A549 (cell line): ENCODE measurements at regions not wholly inside any gene's neighbourhood (a gene's known extent, or its start where the extent isn't known, plus 50 kb on each side); places are given as distances from the start of the nearest gene placed in this dataset.

Experiments used
- ATAC-seq, 2 experiments: fragments of 200-7000 bp in 1 of 2; fragments of >200 bp in 1 of 2; cut with Nextera tagmentation in 1 of 2; cut with Tn5 transposase in 1 of 2; 3 replicates each; pipeline versions ENCODE4 v1.8.0 to v1.9.1; 2018 to 2020; ENCODE audit warnings: mild to moderate bottlenecking in 1 of 2, moderate library complexity in 1 of 2
- CTCF ChIA-PET: fragments of 300-600 bp; sonication (Branson Sonifier 250); formaldehyde crosslinking; extraction: SDS; loops from one replicate; lab custom pipeline; 2021; ENCODE audit warnings: antibody characterized with exemption, inconsistent platforms; lab: Yijun Ruan, JAX
- POLR2A ChIA-PET: fragments of 350-600 bp; formaldehyde crosslinking; extraction: SDS; loops from one replicate; lab custom pipeline; 2021; ENCODE audit warnings: antibody characterized with exemption, inconsistent platforms; lab: Yijun Ruan, JAX
- DNase-seq, 2 experiments: peaks; one replicate each; pipeline versions ENCODE4 v3.0.0 to v3.0.0-alpha.2; 2011 to 2016; ENCODE audit warnings: low read depth in 1 of 2, low spot score in 1 of 2
- FAIRE-seq: peaks from 2 replicates; lab custom pipeline; 2011; peaks lifted over from hg19 to GRCh38; lab: Jason Lieb, UNC
- H3K27ac ChIP-seq, 2 experiments: fragments of >200 bp; sonication (Bioruptor Twin); formaldehyde crosslinking; 3 replicates each; pipeline ENCODE4 v1.5.1; 2016 to 2017
- H3K4me1 ChIP-seq: fragments of >200 bp; sonication (Bioruptor Twin); formaldehyde crosslinking; 3 replicates; pipeline ENCODE4 v1.6.1; 2016
- H3K4me2 ChIP-seq: fragments of >200 bp; sonication (Bioruptor Twin); formaldehyde crosslinking; 3 replicates; pipeline ENCODE4 v1.6.1; 2016
- H3K4me3 ChIP-seq: fragments of >200 bp; sonication (Bioruptor Twin); formaldehyde crosslinking; 3 replicates; pipeline ENCODE4 v1.5.1; 2016
- H3K9me3 ChIP-seq: fragments of >200 bp; sonication (Bioruptor Twin); formaldehyde crosslinking; 3 replicates; pipeline ENCODE4 v1.6.1; 2016
- BHLHE40 ChIP-seq: IDR thresholded peaks from 2 replicates; pipeline ENCODE4 v1.6.1; 2012; ENCODE audit warnings: low read depth, low read length, inconsistent platforms
- CHD4 ChIP-seq: fragments of 200-600 bp; sonication (generic); IDR thresholded peaks from 2 replicates; pipeline ENCODE4 v1.6.1; 2016; ENCODE audit warnings: antibody characterized with exemption, mild to moderate bottlenecking, borderline replicate concordance
- CTCF ChIP-seq: fragments of >200 bp; sonication (Bioruptor Twin); formaldehyde crosslinking; IDR thresholded peaks from 3 replicates; pipeline ENCODE4 v1.5.1; 2016
- ESRRA ChIP-seq: fragments of 150-350 bp; IDR thresholded peaks from 2 replicates; pipeline ENCODE4 v1.6.1; 2014; ENCODE audit warnings: mild to moderate bottlenecking, low read length, borderline replicate concordance
- GATA3 ChIP-seq: IDR thresholded peaks from 2 replicates; pipeline ENCODE4 v1.6.1; 2012; ENCODE audit warnings: borderline replicate concordance
- HOXA7 ChIP-seq: fragments of 250-450 bp; sonication (Bioruptor Pico); IDR thresholded peaks from 2 replicates; pipeline ENCODE4 v1.5.0; 2020; ENCODE audit warnings: mild to moderate bottlenecking, moderate library complexity
- HOXB13 ChIP-seq: fragments of 250-450 bp; sonication (Bioruptor Pico); IDR thresholded peaks from 2 replicates; pipeline ENCODE4 v1.5.0; 2020; ENCODE audit warnings: low read depth, mild to moderate bottlenecking, moderate library complexity
- JUNB ChIP-seq: fragments of >200 bp; sonication (Bioruptor Twin); formaldehyde crosslinking; IDR thresholded peaks from 2 replicates; pipeline ENCODE4 v1.6.1; 2016
- KDM1A ChIP-seq: fragments of 200-600 bp; sonication (generic); IDR thresholded peaks from 2 replicates; pipeline ENCODE4 v1.6.1; 2016; ENCODE audit warnings: low read depth, mild to moderate bottlenecking
- MAFK ChIP-seq: fragments of 450-650 bp; IDR thresholded peaks from 2 replicates; pipeline ENCODE4 v1.6.1; 2014; ENCODE audit not compliant: partially characterized antibody
- MAX ChIP-seq: IDR thresholded peaks from 2 replicates; pipeline ENCODE4 v1.6.1; 2012
- MAZ ChIP-seq: fragments of 150-350 bp; IDR thresholded peaks from 2 replicates; pipeline ENCODE4 v1.6.1; 2014; ENCODE audit warnings: antibody characterized with exemption, low read depth, low read length, borderline replicate concordance
- NFE2L2 ChIP-seq: fragments of 150-350 bp; conservative IDR thresholded peaks from 2 replicates; pipeline ENCODE4 v1.6.1; 2014; ENCODE audit warnings: low read length
- POLR2AphosphoS2 ChIP-seq: conservative IDR thresholded peaks from 2 replicates; pipeline ENCODE4 v1.6.1; 2012; ENCODE audit warnings: low read length, improper control_type of control experiment, inconsistent platforms
- RARB ChIP-seq: fragments of 250-450 bp; sonication (Bioruptor Pico); IDR thresholded peaks from 2 replicates; pipeline ENCODE4 v1.8.0; 2021; ENCODE audit warnings: mild to moderate bottlenecking, moderate library complexity
- RCOR1 ChIP-seq: fragments of 150-350 bp; IDR thresholded peaks from 2 replicates; pipeline ENCODE4 v1.6.1; 2014; ENCODE audit warnings: antibody characterized with exemption, low read length, low read depth
- RFX5 ChIP-seq: fragments of 450-650 bp; IDR thresholded peaks from 2 replicates; pipeline ENCODE4 v1.7.1; 2014; ENCODE audit warnings: antibody characterized with exemption, mild to moderate bottlenecking, moderate library complexity
- TP53 ChIP-seq: fragments of 250-450 bp; sonication (Bioruptor Pico); IDR thresholded peaks from 2 replicates; pipeline ENCODE4 v1.5.0; 2021; ENCODE audit warnings: mild to moderate bottlenecking, moderate library complexity
- ZFP36 ChIP-seq: fragments of 450-650 bp; IDR thresholded peaks from 2 replicates; pipeline ENCODE4 v1.6.1; 2014; ENCODE audit warnings: borderline replicate concordance; ENCODE audit not compliant: partially characterized antibody
- ZNF302 ChIP-seq: fragments of 250-450 bp; sonication (Bioruptor Pico); IDR thresholded peaks from 2 replicates; pipeline ENCODE4 v1.9.0; 2021; ENCODE audit warnings: inconsistent platforms, mild to moderate bottlenecking, moderate library complexity
- ZSCAN20 ChIP-seq: fragments of 250-450 bp; sonication (Bioruptor Pico); IDR thresholded peaks from 2 replicates; pipeline ENCODE4 v1.8.0; 2022; ENCODE audit warnings: mild to moderate bottlenecking, moderate library complexity
- WGBS: methylation state at CpG from one replicate; pipeline ENCODE4 v1.1.6; 2017; ENCODE audit errors: missing lambda C conversion rate; 5-methylcytosine and 5-hydroxymethylcytosine counted together
- TF ChIP-seq, protein P1 (sequence below): fragments of >200 bp; sonication (Bioruptor Twin); formaldehyde crosslinking; IDR thresholded peaks from 2 replicates; pipeline ENCODE4 v1.6.1; 2016
- TF ChIP-seq, protein P2 (sequence below): fragments of 250-450 bp; sonication (Bioruptor Pico); IDR thresholded peaks from 2 replicates; pipeline ENCODE4 v1.5.0; 2021; ENCODE audit warnings: mild to moderate bottlenecking, moderate library complexity, borderline replicate concordance
- TF ChIP-seq, protein P3 (sequence below): fragments of 450-650 bp; IDR thresholded peaks from 2 replicates; pipeline ENCODE4 v1.6.1; 2014; ENCODE audit warnings: antibody characterized with exemption

DNA sequence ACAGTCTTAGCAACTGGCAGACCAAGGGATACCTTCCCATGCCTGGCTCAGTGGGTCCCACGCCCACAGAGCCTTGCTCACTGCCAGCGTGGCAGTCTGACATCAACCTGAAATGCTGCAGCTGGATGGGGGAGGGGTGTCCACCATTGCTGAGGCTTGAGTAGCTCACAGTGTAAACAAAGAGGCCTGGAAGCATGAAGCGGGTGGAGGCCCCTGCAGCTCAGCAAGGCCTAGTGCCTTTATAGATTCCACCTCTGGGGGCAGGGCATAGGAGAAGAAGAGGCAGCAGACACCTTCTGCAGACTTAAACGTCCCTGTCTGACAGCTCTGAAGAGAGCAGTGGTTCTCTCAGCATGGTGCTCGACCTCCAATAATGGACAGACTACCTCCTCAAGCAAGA is 263.2 kb downstream of the KIF2B start:
- no peak overlapping the region for H3K4me3 ChIP-seq
- TF ChIP-seq HOXA7 (CRISPR knock-in tag) (no peak), ZNF302 (CRISPR knock-in tag) (no peak), RFX5 (no peak)
- TF ChIP-seq, all 56 proteins: peak for 0
- CTCF ChIA-PET, result no interaction called here
- WGBS, result 0% methylated on average over 5 of the region's 5 CpGs
- ATAC-seq (no peak), FAIRE-seq (no peak), DNase-seq (no peak)
- Histone ChIP-seq H3K27ac (no peak overlapping the region), H3K4me2 (no peak overlapping the region), H3K4me1 (no peaks in the 10 kb centered on the region), H3K9me3 (peaks cover 14% of the 10 kb centered on the region)
- POLR2A ChIA-PET, result no interaction called here

GRCh38 chr17:54096216-54096615 is 273.5 kb downstream of the KIF2B start:
- H3K4me3 ChIP-seq, result no peak overlapping the region
- FAIRE-seq, result no peak
- POLR2A ChIA-PET, result no interaction called here
- DNase-seq, result no peak
- no peaks in the 10 kb centered on the region for H3K9me3 ChIP-seq
- no peak for ATAC-seq
- H3K27ac ChIP-seq, result no peak overlapping the region
- no peaks in the 10 kb centered on the region for H3K4me1 ChIP-seq
- TF ChIP-seq, protein P1, sequence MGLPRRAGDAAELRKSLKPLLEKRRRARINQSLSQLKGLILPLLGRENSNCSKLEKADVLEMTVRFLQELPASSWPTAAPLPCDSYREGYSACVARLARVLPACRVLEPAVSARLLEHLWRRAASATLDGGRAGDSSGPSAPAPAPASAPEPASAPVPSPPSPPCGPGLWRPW, result no peak
- TF ChIP-seq HOXB13 (CRISPR knock-in tag) (no peak), CTCF (no peak), NFE2L2 (no peak), ZSCAN20 (CRISPR knock-in tag) (no peak), TP53 (CRISPR knock-in tag) (no peak), RCOR1 (no peak), RARB (CRISPR knock-in tag) (no peak), ZFP36 (no peak), ZNF302 (CRISPR knock-in tag) (no peak), GATA3 (no peak), MAX (no peak), MAZ (no peak), CHD4 (no peak), MAFK (no peak), BHLHE40 (no peak)
- TF ChIP-seq, protein P2, sequence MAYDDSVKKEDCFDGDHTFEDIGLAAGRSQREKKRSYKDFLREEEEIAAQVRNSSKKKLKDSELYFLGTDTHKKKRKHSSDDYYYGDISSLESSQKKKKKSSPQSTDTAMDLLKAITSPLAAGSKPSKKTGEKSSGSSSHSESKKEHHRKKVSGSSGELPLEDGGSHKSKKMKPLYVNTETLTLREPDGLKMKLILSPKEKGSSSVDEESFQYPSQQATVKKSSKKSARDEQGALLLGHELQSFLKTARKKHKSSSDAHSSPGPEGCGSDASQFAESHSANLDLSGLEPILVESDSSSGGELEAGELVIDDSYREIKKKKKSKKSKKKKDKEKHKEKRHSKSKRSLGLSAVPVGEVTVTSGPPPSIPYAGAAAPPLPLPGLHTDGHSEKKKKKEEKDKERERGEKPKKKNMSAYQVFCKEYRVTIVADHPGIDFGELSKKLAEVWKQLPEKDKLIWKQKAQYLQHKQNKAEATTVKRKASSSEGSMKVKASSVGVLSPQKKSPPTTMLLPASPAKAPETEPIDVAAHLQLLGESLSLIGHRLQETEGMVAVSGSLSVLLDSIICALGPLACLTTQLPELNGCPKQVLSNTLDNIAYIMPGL (CRISPR knock-in tag), result no peak
- TF ChIP-seq, all 56 proteins: peak for 0
- CTCF ChIA-PET, result no interaction called here
- no peak overlapping the region for H3K4me2 ChIP-seq

DNA sequence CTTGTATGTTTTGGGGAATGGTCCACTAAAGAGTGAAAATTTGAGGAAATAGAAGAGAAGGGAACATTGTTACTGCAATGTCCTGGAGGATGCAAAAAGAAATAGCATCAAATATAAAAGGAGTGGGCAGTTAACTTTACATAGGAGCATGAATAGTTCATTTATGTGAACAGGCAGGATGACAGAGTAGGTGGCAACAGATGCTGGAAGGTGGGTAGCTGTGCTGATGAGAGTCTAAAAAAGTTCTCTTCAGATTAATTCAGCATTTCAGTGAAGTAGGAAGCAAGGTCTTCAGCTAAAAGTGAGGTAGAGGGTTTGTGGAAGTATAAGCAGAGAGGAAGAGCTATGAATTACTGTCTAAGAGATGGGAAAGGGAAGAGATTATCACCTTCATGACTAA is 276.5 kb downstream of the KIF2B start:
- Histone ChIP-seq H3K4me3 (no peak overlapping the region), H3K4me2 (no peak overlapping the region)
- DNase-seq, result no peak
- CTCF ChIA-PET, result interaction anchor here (0.6 kb wide), 1 partner anchor 228 kb away, joined by 3 read pairs; no protein-coding TSS in a partner anchor
- TF ChIP-seq, protein P3, sequence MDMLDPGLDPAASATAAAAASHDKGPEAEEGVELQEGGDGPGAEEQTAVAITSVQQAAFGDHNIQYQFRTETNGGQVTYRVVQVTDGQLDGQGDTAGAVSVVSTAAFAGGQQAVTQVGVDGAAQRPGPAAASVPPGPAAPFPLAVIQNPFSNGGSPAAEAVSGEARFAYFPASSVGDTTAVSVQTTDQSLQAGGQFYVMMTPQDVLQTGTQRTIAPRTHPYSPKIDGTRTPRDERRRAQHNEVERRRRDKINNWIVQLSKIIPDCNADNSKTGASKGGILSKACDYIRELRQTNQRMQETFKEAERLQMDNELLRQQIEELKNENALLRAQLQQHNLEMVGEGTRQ, result no peak
- TF ChIP-seq MAFK (no peak), CHD4 (no peak), ESRRA (no peak), JUNB (no peak), POLR2AphosphoS2 (no peak), KDM1A (no peak)
- TF ChIP-seq, all 56 proteins: peak for 0
- ATAC-seq, result no peak
- Histone ChIP-seq H3K4me1 (no peaks in the 10 kb centered on the region), H3K9me3 (peaks cover 16% of the 10 kb centered on the region), H3K27ac (no peak overlapping the region)
- FAIRE-seq, result no peak
- POLR2A ChIA-PET, result no interaction called here
